HepG2 (cell line): ENCODE measurements at regions not wholly inside any gene's neighbourhood (a gene's known extent, or its start where the extent isn't known, plus 50 kb on each side); places are given as distances from the start of the nearest gene placed in this dataset.

Experiments
- ATAC-seq: fragments of 200-7000 bp; cut with Tn5 transposase; 3 replicates; pipeline ENCODE4 v1.9.1; 2020; ENCODE audit warnings: mild to moderate bottlenecking, moderate library complexity
- BruUV-seq: library from RNA; stranded (reverse); fragments of 400-500 nt; replicated peaks from 2 replicates; lab custom pipeline; 2021; lab: Mats Ljungman, UMichigan
- CTCF ChIA-PET: fragments of 300-600 bp; formaldehyde crosslinking; extraction: SDS; loops from one replicate; lab custom pipeline; 2021; ENCODE audit warnings: low total read pairs, inconsistent platforms, low intra/inter-chr PET ratio; lab: Yijun Ruan, JAX
- POLR2A ChIA-PET: fragments of 350-600 bp; sonication (Branson Sonifier 250); formaldehyde crosslinking; loops from one replicate; lab custom pipeline; 2020; ENCODE audit warnings: antibody characterized with exemption, inconsistent platforms; lab: Yijun Ruan, JAX
- DNase-seq: peaks from one replicate; pipeline ENCODE4 v3.0.0-alpha.2; 2015; ENCODE audit warnings: low spot score
- FAIRE-seq: peaks from 3 replicates; lab custom pipeline; 2011; peaks lifted over from hg19 to GRCh38; lab: Jason Lieb, UNC
- H2AFZ ChIP-seq: one replicate; pipeline ENCODE4 v1.6.1; 2011; ENCODE audit warnings: low read length, inconsistent platforms
- H3K27ac ChIP-seq: fragments of 300-600 bp; 3 replicates; pipeline ENCODE4 v1.8.0; 2011; ENCODE audit warnings: mixed run types, mild to moderate bottlenecking, mixed read lengths, low read length, inconsistent platforms; ENCODE audit not compliant: insufficient read depth; ENCODE audit errors: extremely low read length
- H3K27me3 ChIP-seq, 2 experiments: fragments of 200-600 bp in 1 of 2; 2 replicates in 1 of 2; 3 replicates in 1 of 2; pipeline versions ENCODE4 v1.6.0 to v1.8.0; 2011; ENCODE audit warnings: low read length in 2 of 2, mild to moderate bottlenecking in 2 of 2, moderate library complexity in 2 of 2, inconsistent platforms in 1 of 2; ENCODE audit not compliant: insufficient read depth in 2 of 2, control insufficient read depth in 1 of 2
- H3K36me3 ChIP-seq, 2 experiments: fragments of 200-600 bp in 1 of 2; replicated peaks in 1 of 2; 2 replicates in 1 of 2; 3 replicates in 1 of 2; pipeline versions ENCODE4 v1.5.1 to v1.8.0; 2011; ENCODE audit warnings: low read length in 2 of 2, inconsistent platforms in 1 of 2; ENCODE audit not compliant: insufficient read depth in 2 of 2, control insufficient read depth in 1 of 2
- H3K4me1 ChIP-seq: 2 replicates; pipeline ENCODE4 v1.5.1; 2012; ENCODE audit warnings: low read length, inconsistent platforms; ENCODE audit not compliant: insufficient read depth
- H3K4me2 ChIP-seq: 2 replicates; pipeline ENCODE4 v1.6.0; 2011; ENCODE audit warnings: low read depth, low read length, inconsistent platforms
- H3K4me3 ChIP-seq, 3 experiments: fragments of 200-600 bp in 1 of 3; sonication (generic), shearing (Covaris generic) in 1 of 3; replicated peaks in 1 of 3; 2 replicates each; pipeline ENCODE4 v1.5.1; 2011 to 2016; ENCODE audit warnings: low read length in 3 of 3, inconsistent platforms in 2 of 3, low read depth in 2 of 3, mild to moderate bottlenecking in 2 of 3, control low read depth in 1 of 3, mixed read lengths in 1 of 3; ENCODE audit not compliant: insufficient read depth in 1 of 3
- H3K79me2 ChIP-seq: one replicate; pipeline ENCODE4 v1.6.1; 2011; ENCODE audit warnings: low read length, inconsistent platforms; ENCODE audit not compliant: insufficient read depth
- H3K9ac ChIP-seq: 2 replicates; pipeline ENCODE4 v1.6.0; 2011; ENCODE audit warnings: mild to moderate bottlenecking, low read depth, low read length, inconsistent platforms; ENCODE audit not compliant: insufficient read depth
- H3K9me3 ChIP-seq: 2 replicates; pipeline ENCODE4 v1.5.1; 2012; ENCODE audit warnings: mild to moderate bottlenecking, low read length
- H4K20me1 ChIP-seq: 2 replicates; pipeline ENCODE4 v1.6.0; 2011; ENCODE audit warnings: inconsistent platforms, mild to moderate bottlenecking, low read length, moderate library complexity; ENCODE audit not compliant: insufficient read depth
- HMG20A ChIP-seq: IDR thresholded peaks from 2 replicates; pipeline ENCODE4 v1.6.1; 2016; ENCODE audit warnings: borderline replicate concordance
- KAT2B ChIP-seq: fragments of 150-350 bp; IDR thresholded peaks from 2 replicates; pipeline ENCODE4 v1.6.1; 2014; ENCODE audit warnings: low read depth, low read length, borderline replicate concordance
- YEATS4 ChIP-seq: sonication (generic); formaldehyde crosslinking; IDR thresholded peaks from 2 replicates; pipeline ENCODE4 v1.4.0; 2020; ENCODE audit warnings: missing genetic modification reagents, borderline replicate concordance
- ZNF468 ChIP-seq: sonication (generic); formaldehyde crosslinking; IDR thresholded peaks from 2 replicates; pipeline ENCODE4 v1.8.0; 2022; ENCODE audit warnings: mild to moderate bottlenecking, moderate library complexity, missing genetic modification reagents
- ZNF660 ChIP-seq: sonication (generic); formaldehyde crosslinking; IDR thresholded peaks from 2 replicates; pipeline ENCODE4 v1.5.1; 2020; ENCODE audit warnings: mild to moderate bottlenecking, low read depth, missing genetic modification reagents, borderline replicate concordance
- ZSCAN21 ChIP-seq: sonication (generic); formaldehyde crosslinking; IDR thresholded peaks from 2 replicates; pipeline ENCODE4 v1.8.0; 2022; ENCODE audit warnings: mild to moderate bottlenecking, missing genetic modification reagents, moderate library complexity, borderline replicate concordance
- WGBS: methylation state at CpG from one replicate; pipeline ENCODE4 v1.1.6; 2017; ENCODE audit warnings: low lambda C conversion rate; 5-methylcytosine and 5-hydroxymethylcytosine counted together
- in situ Hi-C: cut with HindIII; loops from 2 replicates; pipeline ENCODE4 v1.10.0; 2017; ENCODE audit warnings: low pct_unique_long_range_greater_than_20kb; ENCODE audit not compliant: extremely low pct_ligation_motif_present
- intact Hi-C: fragments of 100-400 bp; cut with micrococcal nuclease; formaldehyde crosslinking; loops from one replicate; pipeline ENCODE4 v1.10.0; 2022; ENCODE audit not compliant: unreplicated experiment
- TF ChIP-seq, protein P1 (sequence below): sonication (generic); formaldehyde crosslinking; IDR thresholded peaks from 2 replicates; pipeline ENCODE4 v1.4.0; 2020; ENCODE audit warnings: missing genetic modification reagents, mild to moderate bottlenecking, borderline replicate concordance
- TF ChIP-seq, protein P2 (sequence below): sonication (generic); formaldehyde crosslinking; IDR thresholded peaks from 2 replicates; pipeline ENCODE4 v1.4.0; 2020; ENCODE audit warnings: missing genetic modification reagents
- TF ChIP-seq, protein P3 (sequence below): sonication (generic); formaldehyde crosslinking; IDR thresholded peaks from 2 replicates; pipeline ENCODE4 v1.9.0; 2021; ENCODE audit warnings: missing genetic modification reagents, borderline replicate concordance
- TF ChIP-seq, protein P4 (sequence below): sonication (generic); formaldehyde crosslinking; IDR thresholded peaks from 2 replicates; pipeline ENCODE4 v1.5.0; 2020; ENCODE audit warnings: missing genetic modification reagents, mild to moderate bottlenecking, borderline replicate concordance

DNA sequence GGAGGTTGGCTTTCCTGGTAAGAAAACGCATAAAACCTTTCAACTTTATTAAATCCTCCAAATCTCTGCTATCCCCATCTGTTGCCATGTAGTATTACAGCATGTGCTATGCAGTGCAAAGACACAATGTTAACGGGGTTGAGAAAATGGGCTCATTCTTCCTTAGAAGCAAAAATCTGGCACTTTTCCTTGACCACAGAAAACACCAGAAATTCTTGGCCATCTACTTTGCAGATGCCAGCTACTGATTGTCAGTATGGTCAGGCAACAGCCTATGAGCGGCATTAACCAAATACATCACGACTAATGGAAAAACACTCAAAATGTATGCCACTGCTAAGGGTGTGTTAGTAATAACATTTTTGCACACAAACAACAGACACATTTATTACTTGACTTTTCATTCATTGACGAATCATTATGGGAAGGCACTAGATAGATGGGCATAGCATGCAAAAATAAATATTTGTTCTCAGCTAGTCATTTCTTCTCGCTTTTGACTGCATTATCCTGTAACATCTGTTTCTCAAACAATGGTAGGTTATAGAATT, 65.2 kb upstream of the CRIM1 start (continued):
- TF ChIP-seq, protein P1, sequence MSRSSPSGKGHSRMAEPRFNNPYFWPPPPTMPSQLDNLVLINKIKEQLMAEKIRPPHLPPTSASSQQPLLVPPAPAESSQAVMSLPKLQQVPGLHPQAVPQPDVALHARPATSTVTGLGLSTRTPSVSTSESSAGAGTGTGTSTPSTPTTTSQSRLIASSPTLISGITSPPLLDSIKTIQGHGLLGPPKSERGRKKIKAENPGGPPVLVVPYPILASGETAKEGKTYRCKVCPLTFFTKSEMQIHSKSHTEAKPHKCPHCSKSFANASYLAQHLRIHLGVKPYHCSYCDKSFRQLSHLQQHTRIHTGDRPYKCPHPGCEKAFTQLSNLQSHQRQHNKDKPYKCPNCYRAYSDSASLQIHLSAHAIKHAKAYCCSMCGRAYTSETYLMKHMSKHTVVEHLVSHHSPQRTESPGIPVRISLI (CRISPR knock-in tag) = no peak
- no peak for TF ChIP-seq ZNF468
- TF ChIP-seq, protein P2, sequence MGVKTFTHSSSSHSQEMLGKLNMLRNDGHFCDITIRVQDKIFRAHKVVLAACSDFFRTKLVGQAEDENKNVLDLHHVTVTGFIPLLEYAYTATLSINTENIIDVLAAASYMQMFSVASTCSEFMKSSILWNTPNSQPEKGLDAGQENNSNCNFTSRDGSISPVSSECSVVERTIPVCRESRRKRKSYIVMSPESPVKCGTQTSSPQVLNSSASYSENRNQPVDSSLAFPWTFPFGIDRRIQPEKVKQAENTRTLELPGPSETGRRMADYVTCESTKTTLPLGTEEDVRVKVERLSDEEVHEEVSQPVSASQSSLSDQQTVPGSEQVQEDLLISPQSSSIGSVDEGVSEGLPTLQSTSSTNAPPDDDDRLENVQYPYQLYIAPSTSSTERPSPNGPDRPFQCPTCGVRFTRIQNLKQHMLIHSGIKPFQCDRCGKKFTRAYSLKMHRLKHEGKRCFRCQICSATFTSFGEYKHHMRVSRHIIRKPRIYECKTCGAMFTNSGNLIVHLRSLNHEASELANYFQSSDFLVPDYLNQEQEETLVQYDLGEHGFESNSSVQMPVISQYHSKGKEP (CRISPR knock-in tag) = no peak
- TF ChIP-seq KAT2B = no peak
- TF ChIP-seq, protein P3, sequence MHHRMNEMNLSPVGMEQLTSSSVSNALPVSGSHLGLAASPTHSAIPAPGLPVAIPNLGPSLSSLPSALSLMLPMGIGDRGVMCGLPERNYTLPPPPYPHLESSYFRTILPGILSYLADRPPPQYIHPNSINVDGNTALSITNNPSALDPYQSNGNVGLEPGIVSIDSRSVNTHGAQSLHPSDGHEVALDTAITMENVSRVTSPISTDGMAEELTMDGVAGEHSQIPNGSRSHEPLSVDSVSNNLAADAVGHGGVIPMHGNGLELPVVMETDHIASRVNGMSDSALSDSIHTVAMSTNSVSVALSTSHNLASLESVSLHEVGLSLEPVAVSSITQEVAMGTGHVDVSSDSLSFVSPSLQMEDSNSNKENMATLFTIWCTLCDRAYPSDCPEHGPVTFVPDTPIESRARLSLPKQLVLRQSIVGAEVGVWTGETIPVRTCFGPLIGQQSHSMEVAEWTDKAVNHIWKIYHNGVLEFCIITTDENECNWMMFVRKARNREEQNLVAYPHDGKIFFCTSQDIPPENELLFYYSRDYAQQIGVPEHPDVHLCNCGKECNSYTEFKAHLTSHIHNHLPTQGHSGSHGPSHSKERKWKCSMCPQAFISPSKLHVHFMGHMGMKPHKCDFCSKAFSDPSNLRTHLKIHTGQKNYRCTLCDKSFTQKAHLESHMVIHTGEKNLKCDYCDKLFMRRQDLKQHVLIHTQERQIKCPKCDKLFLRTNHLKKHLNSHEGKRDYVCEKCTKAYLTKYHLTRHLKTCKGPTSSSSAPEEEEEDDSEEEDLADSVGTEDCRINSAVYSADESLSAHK (CRISPR knock-in tag) = no peak

DNA sequence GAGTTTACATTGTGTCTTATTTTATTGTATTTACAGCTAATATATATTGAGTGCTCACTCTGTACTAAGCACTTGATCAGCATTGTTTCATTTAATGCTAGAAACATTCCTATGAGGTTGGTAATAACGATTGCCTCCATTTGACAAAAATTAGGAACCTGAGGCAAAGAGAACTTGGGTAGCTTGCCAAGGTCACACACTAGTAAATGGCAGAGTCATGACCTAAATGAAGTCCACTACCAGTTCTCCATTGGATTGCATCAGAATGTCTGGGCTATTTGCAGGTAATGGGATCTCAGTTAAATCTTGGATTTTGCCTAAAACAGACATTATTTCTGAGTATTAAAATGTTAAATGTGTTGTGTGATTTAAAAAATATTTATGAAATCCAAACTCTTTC, 65.8 kb upstream of the CRIM1 start:
- CTCF ChIA-PET = no interaction called here
- WGBS = 0% methylated on average over 1 of the region's 1 CpG
- no peak for FAIRE-seq
- TF ChIP-seq, protein P4, sequence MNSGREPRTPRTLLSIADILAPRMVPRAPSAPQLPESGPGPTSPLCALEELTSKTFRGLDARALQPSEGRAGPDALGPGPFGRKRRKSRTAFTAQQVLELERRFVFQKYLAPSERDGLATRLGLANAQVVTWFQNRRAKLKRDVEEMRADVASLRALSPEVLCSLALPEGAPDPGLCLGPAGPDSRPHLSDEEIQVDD (CRISPR knock-in tag) = no peak
- no peak for TF ChIP-seq ZSCAN21 (CRISPR knock-in tag)
- no peak for TF ChIP-seq ZNF660 (CRISPR knock-in tag)
- TF ChIP-seq HMG20A = no peak
- TF ChIP-seq YEATS4 (CRISPR knock-in tag) = no peak

More for the DNA sequence above, 65.8 kb upstream of the CRIM1 start:
- Histone ChIP-seq H3K36me3 (no peaks in the 10 kb centered on the region), H3K4me3 (no peak overlapping the region), H3K4me2 (no peak overlapping the region), H2AFZ (no peak overlapping the region), H3K4me1 (no peaks in the 10 kb centered on the region), H3K79me2 (no peaks in the 10 kb centered on the region), H4K20me1 (no peaks in the 10 kb centered on the region), H3K27ac (no peak overlapping the region), H3K9ac (no peak overlapping the region), H3K9me3 (no peaks in the 10 kb centered on the region), H3K27me3 (no peaks in the 10 kb centered on the region)
- intact Hi-C loops = no loop called here
- POLR2A ChIA-PET = no interaction called here
- ATAC-seq = no peak
- no TSS peak for BruUV-seq
- in situ Hi-C loops = no loop called here
- no peak for DNase-seq
